ENCODE measurements at regions not wholly inside any gene's neighbourhood (a gene's known extent, or its start where the extent isn't known, plus 50 kb on each side); places are given as distances from the start of the nearest gene placed in this dataset.

- TF ChIP-seq, protein P1, sequence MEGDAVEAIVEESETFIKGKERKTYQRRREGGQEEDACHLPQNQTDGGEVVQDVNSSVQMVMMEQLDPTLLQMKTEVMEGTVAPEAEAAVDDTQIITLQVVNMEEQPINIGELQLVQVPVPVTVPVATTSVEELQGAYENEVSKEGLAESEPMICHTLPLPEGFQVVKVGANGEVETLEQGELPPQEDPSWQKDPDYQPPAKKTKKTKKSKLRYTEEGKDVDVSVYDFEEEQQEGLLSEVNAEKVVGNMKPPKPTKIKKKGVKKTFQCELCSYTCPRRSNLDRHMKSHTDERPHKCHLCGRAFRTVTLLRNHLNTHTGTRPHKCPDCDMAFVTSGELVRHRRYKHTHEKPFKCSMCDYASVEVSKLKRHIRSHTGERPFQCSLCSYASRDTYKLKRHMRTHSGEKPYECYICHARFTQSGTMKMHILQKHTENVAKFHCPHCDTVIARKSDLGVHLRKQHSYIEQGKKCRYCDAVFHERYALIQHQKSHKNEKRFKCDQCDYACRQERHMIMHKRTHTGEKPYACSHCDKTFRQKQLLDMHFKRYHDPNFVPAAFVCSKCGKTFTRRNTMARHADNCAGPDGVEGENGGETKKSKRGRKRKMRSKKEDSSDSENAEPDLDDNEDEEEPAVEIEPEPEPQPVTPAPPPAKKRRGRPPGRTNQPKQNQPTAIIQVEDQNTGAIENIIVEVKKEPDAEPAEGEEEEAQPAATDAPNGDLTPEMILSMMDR (IDR thresholded peaks at IDR 0.05), result no peak
- no peak for TF ChIP-seq POLR2A (IDR thresholded peaks at IDR 0.05)
Measured at GRCh38 chr3:20288050-20288449, 102.0 kb upstream of the SGO1 start.

Measured in Peyer's patch (tissue), 4 donors.